ENCODE measurements at regions not wholly inside any gene's neighbourhood (a gene's known extent, or its start where the extent isn't known, plus 50 kb on each side); places are given as distances from the start of the nearest gene placed in this dataset.
A peak's percentile ranks its signal among the peaks of the same experiment; 100 is the strongest.

DNA sequence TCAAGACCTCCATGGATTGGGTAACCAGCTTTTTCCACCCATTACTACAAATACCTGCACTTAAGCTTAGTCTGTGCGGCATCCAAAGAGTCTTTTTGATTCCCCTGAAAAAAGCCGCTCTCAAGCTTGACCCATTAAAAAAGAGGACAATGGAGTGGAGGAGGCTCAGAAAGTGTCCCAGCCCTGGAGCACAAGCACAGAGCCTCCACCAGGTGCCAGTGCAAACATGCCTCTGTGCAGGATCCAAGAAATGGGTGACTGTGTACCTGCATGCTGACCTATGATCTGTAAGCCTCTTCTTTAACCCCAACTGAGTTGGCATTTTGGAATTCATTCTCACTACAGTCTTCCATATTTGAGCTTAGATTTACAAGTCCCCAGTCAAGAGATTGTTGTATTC, 168.3 kb upstream of the TLE4 start:
- no peaks in the 10 kb centered on the region for H3K27me3 ChIP-seq (replicated peaks)
- H3K4me3 ChIP-seq (ENCODE audit: low read depth, low read length): no peak overlapping the region
- in situ Hi-C loops (cut with HindIII; ENCODE audit: low pct_ligation_motif_present, low sequenced_read_pairs): no loop called here
- no peak overlapping the region for H3K27ac ChIP-seq
- DNase-seq: no peak
- no peak for TF ChIP-seq CTCF (IDR thresholded peaks at IDR 0.05; ENCODE audit: low read depth, low read length, missing control alignments)
- H3K36me3 ChIP-seq (replicated peaks): no peaks in the 10 kb centered on the region

- no peaks in the 10 kb centered on the region for H3K36me3 ChIP-seq (replicated peaks)
- DNase-seq: no peak
- H3K27ac ChIP-seq: no peak overlapping the region
- in situ Hi-C loops (cut with HindIII; ENCODE audit: low pct_ligation_motif_present, low sequenced_read_pairs): no loop called here
- H3K27me3 ChIP-seq (replicated peaks): no peaks in the 10 kb centered on the region
- peak; percentile 33 for TF ChIP-seq CTCF (IDR thresholded peaks at IDR 0.05; ENCODE audit: low read depth, low read length, missing control alignments)
- no peak overlapping the region for H3K4me3 ChIP-seq (ENCODE audit: low read depth, low read length)
These were observed 163.6 kb upstream of the TLE4 start for GRCh38 chr9:79408200-79408599.

GRCh38 chr9:79408617-79409016, 163.1 kb upstream of the TLE4 start:
- TF ChIP-seq CTCF (IDR thresholded peaks at IDR 0.05; ENCODE audit: low read depth, low read length, missing control alignments): no peak
- Histone ChIP-seq H3K4me3 (ENCODE audit: low read depth, low read length) (no peak overlapping the region), H3K36me3 (replicated peaks) (no peaks in the 10 kb centered on the region), H3K27me3 (replicated peaks) (no peaks in the 10 kb centered on the region), H3K27ac (no peak overlapping the region)
- in situ Hi-C loops (cut with HindIII; ENCODE audit: low pct_ligation_motif_present, low sequenced_read_pairs): no loop called here
- no peak for DNase-seq

DNA sequence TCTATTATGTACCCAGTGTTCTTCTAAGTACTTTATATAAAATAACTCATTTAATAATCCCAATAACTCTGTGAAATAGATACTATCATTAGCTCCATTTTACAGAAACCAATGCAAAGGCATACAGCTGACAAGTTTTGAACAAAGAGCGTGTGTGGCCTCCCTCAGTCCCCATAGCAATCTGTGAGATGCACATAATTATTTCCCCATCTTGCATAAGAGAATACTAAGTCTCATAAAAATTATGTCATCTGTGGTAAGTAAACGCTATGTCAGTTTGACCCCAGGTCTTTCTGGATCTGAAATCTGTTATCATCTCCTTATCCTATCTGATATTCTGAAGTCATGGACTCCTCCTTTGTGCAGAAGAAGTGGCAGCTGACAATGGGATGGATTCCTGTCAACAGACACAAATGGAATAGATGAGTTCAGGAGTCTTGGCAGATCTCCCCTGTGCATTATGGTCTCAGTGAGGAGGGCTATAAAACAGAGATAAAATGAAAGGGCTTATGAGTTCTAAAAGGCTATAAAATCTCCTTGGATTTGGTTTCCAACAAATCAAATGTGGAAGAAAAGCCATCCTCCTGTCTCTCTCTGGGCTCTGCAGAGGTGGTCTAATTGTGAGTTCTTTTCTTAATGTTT, 162.5 kb upstream of the TLE4 start:
- no peaks in the 10 kb centered on the region for H3K36me3 ChIP-seq (replicated peaks)
- no peak overlapping the region for H3K27ac ChIP-seq
- in situ Hi-C loops (cut with HindIII; ENCODE audit: low pct_ligation_motif_present, low sequenced_read_pairs): no loop called here
- no peak for DNase-seq
- TF ChIP-seq CTCF (IDR thresholded peaks at IDR 0.05; ENCODE audit: low read depth, low read length, missing control alignments): no peak
- H3K27me3 ChIP-seq (replicated peaks): no peaks in the 10 kb centered on the region
- H3K4me3 ChIP-seq (ENCODE audit: low read depth, low read length): no peak overlapping the region

DNA sequence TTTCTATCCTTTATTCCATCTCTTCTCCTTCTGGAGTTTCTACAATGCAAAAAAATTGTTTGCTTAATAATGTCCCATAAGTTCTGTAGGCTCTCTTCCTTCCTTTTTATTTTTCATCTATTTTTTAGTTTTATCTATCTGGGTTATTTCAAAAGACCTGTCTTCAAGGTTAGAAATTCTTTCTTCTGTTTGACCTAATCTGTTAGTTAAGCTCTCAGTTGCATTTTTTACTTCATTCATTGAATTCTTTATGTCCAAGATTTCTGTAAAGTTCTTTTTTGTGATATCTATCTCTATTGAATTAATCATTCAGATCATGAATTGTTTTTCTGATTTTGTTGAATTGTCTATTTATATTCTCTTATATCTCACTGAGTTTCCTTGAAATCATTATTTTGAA, 145.9 kb upstream of the TLE4 start:
- Histone ChIP-seq H3K36me3 (replicated peaks) (no peaks in the 10 kb centered on the region), H3K27me3 (replicated peaks) (no peaks in the 10 kb centered on the region), H3K4me3 (ENCODE audit: low read depth, low read length) (no peak overlapping the region), H3K27ac (no peak overlapping the region)
- DNase-seq: no peak
- in situ Hi-C loops (cut with HindIII; ENCODE audit: low pct_ligation_motif_present, low sequenced_read_pairs): no loop called here
- no peak for TF ChIP-seq CTCF (IDR thresholded peaks at IDR 0.05; ENCODE audit: low read depth, low read length, missing control alignments)

DNA sequence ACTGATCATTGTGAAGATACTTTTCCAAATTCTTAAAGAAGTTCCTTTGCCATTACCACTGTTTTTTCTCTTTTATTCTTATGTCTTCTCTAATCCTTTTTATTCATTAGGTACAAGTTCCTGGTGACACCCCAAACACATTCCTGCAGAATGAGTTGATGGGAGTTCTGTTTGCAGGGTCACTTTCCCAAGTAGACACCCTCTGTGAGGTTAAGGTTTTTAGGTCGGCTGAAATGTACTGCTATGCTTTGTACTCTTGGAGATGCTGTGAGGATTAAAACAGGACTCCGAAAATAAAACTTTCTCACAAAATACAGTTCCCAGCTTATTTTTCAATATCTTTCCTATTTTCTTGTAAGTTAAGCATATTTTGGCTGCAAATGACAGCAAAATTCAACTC, 143.3 kb upstream of the TLE4 start:
- Histone ChIP-seq H3K27me3 (replicated peaks) (no peaks in the 10 kb centered on the region), H3K4me3 (ENCODE audit: low read depth, low read length) (no peak overlapping the region), H3K27ac (no peak overlapping the region), H3K36me3 (replicated peaks) (no peaks in the 10 kb centered on the region)
- TF ChIP-seq CTCF (IDR thresholded peaks at IDR 0.05; ENCODE audit: low read depth, low read length, missing control alignments): no peak
- no peak for DNase-seq
- in situ Hi-C loops (cut with HindIII; ENCODE audit: low pct_ligation_motif_present, low sequenced_read_pairs): no loop called here
